ENCODE measurements at regions not wholly inside any gene's neighbourhood (a gene's known extent, or its start where the extent isn't known, plus 50 kb on each side); places are given as distances from the start of the nearest gene placed in this dataset.

GRCh38 chr12:118467641-118468305, 91.4 kb downstream of the SUDS3 start:
- Histone ChIP-seq H3K36me3 (no peaks in the 10 kb centered on the region), H3K27ac (replicated peaks in 1 of 4) (no peak overlapping the region), H3K27me3 (no peaks in the 10 kb centered on the region), H3K9me3 (no peaks in the 10 kb centered on the region), H3K4me3 (no peak overlapping the region), H3K4me1 (no peaks in the 10 kb centered on the region)
- TF ChIP-seq POLR2A (IDR thresholded peaks at IDR 0.05; ENCODE audit: low read depth) (no peak), POLR2AphosphoS5 (IDR thresholded peaks at IDR 0.05) (no peak), EP300 (IDR thresholded peaks at IDR 0.05) (no peak), CTCF (IDR thresholded peaks at IDR 0.05) (no peak)
- DNase-seq (ENCODE audit: extremely low spot score) = no peak
- 100% methylated on average over 3 of the region's 3 CpGs for WGBS
- intact Hi-C loops (cut with DNase I) = no loop called here

GRCh38 chr12:118472940-118473339, 96.6 kb downstream of the SUDS3 start:
- intact Hi-C loops (cut with DNase I) = no loop called here
- H3K27ac ChIP-seq (replicated peaks in 1 of 4) = no peak overlapping the region
- no peaks in the 10 kb centered on the region for H3K27me3 ChIP-seq
- WGBS = 88% methylated on average over 1 of the region's 1 CpG
- H3K4me1 ChIP-seq = no peaks in the 10 kb centered on the region
- no peak for DNase-seq (ENCODE audit: extremely low spot score)
- H3K36me3 ChIP-seq = no peaks in the 10 kb centered on the region
- no peaks in the 10 kb centered on the region for H3K9me3 ChIP-seq
- no peak overlapping the region for H3K4me3 ChIP-seq
- TF ChIP-seq POLR2AphosphoS5 (IDR thresholded peaks at IDR 0.05) = no peak
- TF ChIP-seq CTCF (IDR thresholded peaks at IDR 0.05) = no peak
- TF ChIP-seq POLR2A (IDR thresholded peaks at IDR 0.05; ENCODE audit: low read depth) = no peak
- TF ChIP-seq EP300 (IDR thresholded peaks at IDR 0.05) = no peak

GRCh38 chr12:118480235-118480634, 103.9 kb downstream of the SUDS3 start:
- intact Hi-C loops (cut with DNase I) = no loop called here
- 79% methylated on average over 4 of the region's 4 CpGs for WGBS
- no peak for DNase-seq (ENCODE audit: extremely low spot score)
- no peaks in the 10 kb centered on the region for H3K27me3 ChIP-seq
- H3K4me3 ChIP-seq = no peak overlapping the region
- no peaks in the 10 kb centered on the region for H3K36me3 ChIP-seq
- H3K9me3 ChIP-seq = no peaks in the 10 kb centered on the region
- no peak for TF ChIP-seq POLR2AphosphoS5 (IDR thresholded peaks at IDR 0.05)
- no peak for TF ChIP-seq POLR2A (IDR thresholded peaks at IDR 0.05; ENCODE audit: low read depth)
- TF ChIP-seq EP300 (IDR thresholded peaks at IDR 0.05) = no peak
- no peak for TF ChIP-seq CTCF (IDR thresholded peaks at IDR 0.05)
- no peak overlapping the region for H3K27ac ChIP-seq (replicated peaks in 1 of 4)
- H3K4me1 ChIP-seq = no peaks in the 10 kb centered on the region

GRCh38 chr12:118488034-118488433, 111.7 kb downstream of the SUDS3 start:
- TF ChIP-seq POLR2A (IDR thresholded peaks at IDR 0.05; ENCODE audit: low read depth) (no peak), EP300 (IDR thresholded peaks at IDR 0.05) (no peak), CTCF (IDR thresholded peaks at IDR 0.05) (no peak), POLR2AphosphoS5 (IDR thresholded peaks at IDR 0.05) (peak in 1 of 2 donors; percentile 43)
- Histone ChIP-seq H3K9me3 (peaks cover 0 to 4% (median 0%) of the 10 kb centered on the region in 4 donors), H3K27me3 (no peaks in the 10 kb centered on the region), H3K4me1 (peaks cover 0 to 15% (median 8%) of the 10 kb centered on the region in 4 donors), H3K4me3 (no peak overlapping the region), H3K36me3 (no peaks in the 10 kb centered on the region), H3K27ac (replicated peaks in 1 of 4) (peak overlapping the region in 2 of 4 donors; percentile 11 to 44)
- WGBS = 57% methylated on average over 2 of the region's 2 CpGs
- DNase-seq (ENCODE audit: extremely low spot score) = no peak
- intact Hi-C loops (cut with DNase I) = no loop called here

GRCh38 chr12:118493962-118494361, 117.6 kb downstream of the SUDS3 start:
- intact Hi-C loops (cut with DNase I) = no loop called here
- no peaks in the 10 kb centered on the region for H3K36me3 ChIP-seq
- 23% methylated on average over 2 of the region's 2 CpGs for WGBS
- no peak overlapping the region for H3K4me3 ChIP-seq
- TF ChIP-seq CTCF (IDR thresholded peaks at IDR 0.05) = no peak
- TF ChIP-seq EP300 (IDR thresholded peaks at IDR 0.05) = no peak
- TF ChIP-seq POLR2A (IDR thresholded peaks at IDR 0.05; ENCODE audit: low read depth) = no peak
- no peak for TF ChIP-seq POLR2AphosphoS5 (IDR thresholded peaks at IDR 0.05)
- peaks cover 0 to under 1% (median 0%) of the 10 kb centered on the region in 4 donors for H3K9me3 ChIP-seq
- peaks cover 6 to 12% (median 11%) of the 10 kb centered on the region in 4 donors for H3K4me1 ChIP-seq
- H3K27ac ChIP-seq (replicated peaks in 1 of 4) = no peak overlapping the region
- DNase-seq (ENCODE audit: extremely low spot score) = no peak
- H3K27me3 ChIP-seq = no peaks in the 10 kb centered on the region
